HEK293T (cell line): ENCODE measurements at regions not wholly inside any gene's neighbourhood (a gene's known extent, or its start where the extent isn't known, plus 50 kb on each side); places are given as distances from the start of the nearest gene placed in this dataset.

ENCODE experiments used
- CTCF ChIA-PET: fragments of 350-600 bp; formaldehyde crosslinking; extraction: SDS; loops from one replicate; lab custom pipeline; 2021; ENCODE audit warnings: antibody characterized with exemption, inconsistent platforms; lab: Yijun Ruan, JAX
- POLR2A ChIA-PET: fragments of 350-600 bp; formaldehyde crosslinking; extraction: SDS; loops from one replicate; lab custom pipeline; 2020; ENCODE audit warnings: antibody characterized with exemption, inconsistent platforms; lab: Yijun Ruan, JAX
- DNase-seq: peaks from one replicate; pipeline ENCODE4 v3.0.0; 2012; ENCODE audit warnings: mixed read lengths; ENCODE audit errors: extremely low spot score
- ARNT ChIP-seq: fragments of 450-650 bp; IDR thresholded peaks from 2 replicates; pipeline ENCODE4 v1.6.1; 2017; ENCODE audit warnings: mild to moderate bottlenecking
- BHLHE40 ChIP-seq: fragments of 450-650 bp; IDR thresholded peaks from 2 replicates; pipeline ENCODE4 v1.6.1; 2016; ENCODE audit warnings: mild to moderate bottlenecking, moderate library complexity, borderline replicate concordance
- CTBP1 ChIP-seq: fragments of 450-650 bp; IDR thresholded peaks from 2 replicates; pipeline ENCODE4 v1.6.1; 2016; ENCODE audit warnings: borderline replicate concordance
- ELF4 ChIP-seq: fragments of 450-650 bp; IDR thresholded peaks from 2 replicates; pipeline ENCODE4 v1.6.1; 2017; ENCODE audit warnings: antibody characterized with exemption
- FOXA1 ChIP-seq: fragments of 450-650 bp; IDR thresholded peaks from 2 replicates; pipeline ENCODE4 v1.6.1; 2016; ENCODE audit warnings: mild to moderate bottlenecking
- FOXK2 ChIP-seq: fragments of 450-650 bp; IDR thresholded peaks from 2 replicates; pipeline ENCODE4 v1.6.1; 2016; ENCODE audit warnings: mild to moderate bottlenecking
- FOXM1 ChIP-seq: fragments of 450-650 bp; IDR thresholded peaks from 2 replicates; pipeline ENCODE4 v1.6.1; 2017; ENCODE audit warnings: mild to moderate bottlenecking, borderline replicate concordance
- HDGF ChIP-seq: fragments of 450-650 bp; IDR thresholded peaks from 2 replicates; pipeline ENCODE4 v1.6.1; 2017; ENCODE audit warnings: antibody characterized with exemption, borderline replicate concordance
- L3MBTL2 ChIP-seq: fragments of 450-650 bp; conservative IDR thresholded peaks from 2 replicates; pipeline ENCODE4 v1.6.1; 2016; ENCODE audit warnings: mild to moderate bottlenecking
- LEF1 ChIP-seq: fragments of 450-650 bp; IDR thresholded peaks from 2 replicates; pipeline ENCODE4 v1.6.1; 2017; ENCODE audit warnings: mild to moderate bottlenecking, borderline replicate concordance
- NFRKB ChIP-seq: fragments of 450-650 bp; IDR thresholded peaks from 2 replicates; pipeline ENCODE4 v1.6.1; 2016; ENCODE audit warnings: mild to moderate bottlenecking, moderate library complexity
- SP1 ChIP-seq: fragments of 450-650 bp; IDR thresholded peaks from 2 replicates; pipeline ENCODE4 v1.6.1; 2017
- SUZ12 ChIP-seq: fragments of 450-650 bp; IDR thresholded peaks from 2 replicates; pipeline ENCODE4 v1.6.1; 2016; ENCODE audit warnings: mild to moderate bottlenecking
- TARDBP ChIP-seq: fragments of 450-650 bp; IDR thresholded peaks from 2 replicates; pipeline ENCODE4 v1.6.1; 2016
- ZNF384 ChIP-seq: fragments of 450-650 bp; IDR thresholded peaks from 2 replicates; pipeline ENCODE4 v1.6.1; 2016
- TF ChIP-seq, protein P1 (sequence below): fragments of 450-650 bp; IDR thresholded peaks from 2 replicates; pipeline ENCODE4 v1.6.1; 2016

DNA sequence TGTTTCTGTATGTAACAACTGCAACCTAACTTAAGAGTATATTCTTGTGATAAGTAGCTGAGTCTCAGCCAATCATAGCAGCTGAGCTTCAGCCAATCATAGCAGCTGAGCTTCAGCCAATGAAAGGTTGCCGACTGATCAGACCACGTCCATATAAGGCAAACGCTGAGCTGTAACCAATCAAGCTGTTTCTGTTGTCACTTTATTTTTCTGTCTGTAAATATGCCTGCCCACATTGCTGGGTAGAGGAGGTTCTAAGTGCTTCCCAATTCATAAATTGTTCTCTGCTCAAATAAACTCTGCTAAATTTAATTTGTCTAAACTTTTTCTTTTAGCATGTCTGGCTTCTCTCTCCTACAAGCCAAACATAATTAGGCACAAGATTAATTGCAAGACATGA, 231.5 kb upstream of the TCF4 start:
- TF ChIP-seq BHLHE40 (no peak), CTBP1 (no peak), SUZ12 (no peak), FOXA1 (no peak), L3MBTL2 (no peak), LEF1 (no peak), ELF4 (no peak), FOXM1 (no peak), HDGF (no peak), FOXK2 (no peak), TARDBP (no peak), ARNT (no peak), NFRKB (no peak), SP1 (no peak)
- TF ChIP-seq, protein P1, sequence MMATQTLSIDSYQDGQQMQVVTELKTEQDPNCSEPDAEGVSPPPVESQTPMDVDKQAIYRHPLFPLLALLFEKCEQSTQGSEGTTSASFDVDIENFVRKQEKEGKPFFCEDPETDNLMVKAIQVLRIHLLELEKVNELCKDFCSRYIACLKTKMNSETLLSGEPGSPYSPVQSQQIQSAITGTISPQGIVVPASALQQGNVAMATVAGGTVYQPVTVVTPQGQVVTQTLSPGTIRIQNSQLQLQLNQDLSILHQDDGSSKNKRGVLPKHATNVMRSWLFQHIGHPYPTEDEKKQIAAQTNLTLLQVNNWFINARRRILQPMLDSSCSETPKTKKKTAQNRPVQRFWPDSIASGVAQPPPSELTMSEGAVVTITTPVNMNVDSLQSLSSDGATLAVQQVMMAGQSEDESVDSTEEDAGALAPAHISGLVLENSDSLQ: no peak
- POLR2A ChIA-PET: no interaction called here
- DNase-seq: no peak
- CTCF ChIA-PET: no interaction called here

DNA sequence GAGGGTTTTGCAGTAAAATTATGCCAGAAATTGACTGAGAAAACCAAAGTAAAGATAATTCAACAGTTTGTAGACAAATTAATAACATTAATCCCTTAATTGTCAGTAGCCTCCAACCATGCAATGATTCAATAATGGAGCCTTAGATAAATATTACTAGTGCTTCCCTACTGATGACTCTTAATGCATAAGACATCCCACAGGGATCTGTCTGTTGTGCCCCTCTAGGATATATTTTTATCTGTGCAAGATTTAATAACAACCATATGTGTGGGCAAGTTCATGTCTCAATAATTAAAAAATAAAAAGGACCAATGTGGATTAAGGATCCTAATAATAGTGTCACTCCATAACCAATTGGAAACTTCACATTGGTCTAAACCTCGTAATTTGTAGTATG, 230.3 kb upstream of the TCF4 start:
- CTCF ChIA-PET: no interaction called here
- POLR2A ChIA-PET: no interaction called here
- no peak for DNase-seq
- no peak for TF ChIP-seq ZNF384
- no peak for TF ChIP-seq FOXM1
- TF ChIP-seq ELF4: no peak
- no peak for TF ChIP-seq NFRKB
- no peak for TF ChIP-seq L3MBTL2
- no peak for TF ChIP-seq ARNT
- TF ChIP-seq FOXK2: no peak
- TF ChIP-seq, protein P1: no peak
- no peak for TF ChIP-seq BHLHE40

GRCh38 chr18:55811925-55812324, 223.9 kb upstream of the TCF4 start:
- ChIA-PET POLR2A (no interaction called here), CTCF (no interaction called here)
- no peak for DNase-seq
- TF ChIP-seq ELF4: no peak
- TF ChIP-seq ARNT: no peak
- no peak for TF ChIP-seq BHLHE40
- no peak for TF ChIP-seq L3MBTL2
- TF ChIP-seq NFRKB: no peak

DNA sequence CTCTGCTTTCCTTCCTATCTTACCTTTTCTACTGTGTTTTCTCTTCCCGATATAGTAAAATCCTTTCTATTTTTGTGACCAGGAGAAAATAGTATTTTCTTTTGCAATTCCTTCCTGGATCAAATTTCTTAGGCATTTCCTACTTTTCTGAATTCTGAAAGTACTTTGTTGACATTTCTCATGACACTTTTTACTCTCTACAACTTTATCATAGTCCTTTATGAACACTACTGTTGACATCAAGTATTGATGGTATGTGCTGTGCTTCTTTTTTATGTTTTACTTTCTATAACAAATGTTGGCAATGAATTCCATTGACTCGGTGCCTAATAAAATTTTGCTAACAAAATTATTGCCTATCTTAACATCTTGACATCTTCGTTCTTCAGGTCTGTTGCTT, 217.7 kb upstream of the TCF4 start:
- no peak for DNase-seq
- ChIA-PET CTCF (no interaction called here), POLR2A (no interaction called here)
- TF ChIP-seq ARNT: no peak
- no peak for TF ChIP-seq SUZ12
- no peak for TF ChIP-seq HDGF
- no peak for TF ChIP-seq ELF4
- no peak for TF ChIP-seq CTBP1
- TF ChIP-seq BHLHE40: no peak
- TF ChIP-seq FOXM1: no peak
- TF ChIP-seq ZNF384: no peak
- TF ChIP-seq NFRKB: no peak
- TF ChIP-seq FOXK2: no peak
- TF ChIP-seq FOXA1: no peak
- no peak for TF ChIP-seq TARDBP
- TF ChIP-seq, protein P1: no peak
- TF ChIP-seq L3MBTL2: no peak
- TF ChIP-seq LEF1: no peak
- no peak for TF ChIP-seq SP1

DNA sequence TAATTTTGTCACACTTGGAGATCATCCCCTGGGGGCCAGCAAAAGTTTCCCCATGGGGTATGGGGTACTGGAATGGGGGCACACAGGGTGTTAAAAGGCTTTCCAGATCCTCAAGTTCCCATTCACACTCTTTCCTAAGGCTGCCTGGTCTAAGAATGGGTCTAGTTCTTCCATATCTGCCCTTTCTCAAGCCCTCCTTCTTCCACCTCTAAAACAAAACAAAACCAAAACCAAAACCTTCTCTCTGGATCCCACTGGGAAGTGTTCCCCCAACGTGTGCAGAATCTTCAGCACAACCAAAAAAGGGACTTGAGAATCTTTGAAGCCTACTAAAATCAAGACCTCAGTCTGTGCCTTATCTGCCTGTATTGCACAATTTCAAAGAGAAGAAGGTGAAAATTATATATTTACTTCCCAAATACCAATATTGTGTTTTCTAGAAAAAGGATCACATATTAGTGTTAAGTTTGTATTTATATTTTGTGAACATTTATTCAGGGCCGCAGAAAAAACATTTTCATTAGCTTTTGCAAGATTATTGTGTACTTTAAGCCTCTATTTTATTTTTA, 207.2 kb upstream of the TCF4 start:
- ChIA-PET CTCF (no interaction called here), POLR2A (no interaction called here)
- no peak for TF ChIP-seq FOXA1
- TF ChIP-seq TARDBP: no peak
- TF ChIP-seq, protein P1: no peak
- no peak for TF ChIP-seq ZNF384
- TF ChIP-seq LEF1: no peak
- TF ChIP-seq L3MBTL2: no peak
- TF ChIP-seq HDGF: no peak
- TF ChIP-seq FOXM1: no peak
- no peak for TF ChIP-seq SUZ12
- TF ChIP-seq BHLHE40: no peak
- TF ChIP-seq SP1: no peak
- TF ChIP-seq ELF4: no peak
- TF ChIP-seq FOXK2: no peak
- no peak for TF ChIP-seq ARNT
- TF ChIP-seq CTBP1: no peak
- no peak for TF ChIP-seq NFRKB
- DNase-seq: no peak
